ENCODE measurements at regions not wholly inside any gene's neighbourhood (a gene's known extent, or its start where the extent isn't known, plus 50 kb on each side); places are given as distances from the start of the nearest gene placed in this dataset.
A peak's percentile ranks its signal among the peaks of the same experiment; 100 is the strongest.
"Not testable (repeated sequence)": the region's sequence is repeated elsewhere in the genome, so short reads cannot be mapped to it uniquely, and the experiment has no call there.

DNA sequence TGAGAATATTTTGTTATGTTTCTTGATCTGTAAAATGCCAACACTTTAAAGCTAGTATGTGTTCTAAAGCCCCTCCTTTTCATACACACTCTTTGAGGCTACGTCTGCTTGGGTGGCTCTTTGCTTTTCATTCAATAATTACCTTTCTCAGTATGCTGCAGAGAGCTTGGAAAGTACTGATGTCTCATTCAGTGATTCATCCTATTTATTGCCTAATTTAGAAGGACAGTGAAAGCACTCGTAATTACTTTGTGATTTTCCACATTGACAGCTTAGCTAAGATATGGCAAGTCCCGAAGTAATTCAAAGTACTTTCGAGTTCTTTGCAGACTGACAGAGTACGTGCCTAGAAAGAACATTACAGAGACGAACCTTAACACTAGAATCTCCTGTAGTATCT, 57.2 kb downstream of the BMP15 start:
- no peaks in the 10 kb centered on the region for H3K36me3 ChIP-seq (ENCODE audit: control insufficient read depth, insufficient read depth, low read length)
- no peaks in the 10 kb centered on the region for H3K27me3 ChIP-seq (ENCODE audit: control insufficient read depth, insufficient read depth, low read length)
- no peak overlapping the region for H3K27ac ChIP-seq (ENCODE audit: low read depth, low read length)
- no peaks in the 10 kb centered on the region; the same call in 1 of the 2 replicates for H3K4me1 ChIP-seq (ENCODE audit: control insufficient read depth, insufficient read depth, low read length)
- no peak overlapping the region for H3K9ac ChIP-seq (ENCODE audit: low read length)
- H3K4me3 ChIP-seq (ENCODE audit: low read depth, low read length) = no peak overlapping the region
- 0 out of 2 replicates have a peak, but pooled peaks cover 2% of the 10 kb centered on the region for H3K9me3 ChIP-seq (ENCODE audit: control insufficient read depth, insufficient read depth, low read depth, low read length)

DNA sequence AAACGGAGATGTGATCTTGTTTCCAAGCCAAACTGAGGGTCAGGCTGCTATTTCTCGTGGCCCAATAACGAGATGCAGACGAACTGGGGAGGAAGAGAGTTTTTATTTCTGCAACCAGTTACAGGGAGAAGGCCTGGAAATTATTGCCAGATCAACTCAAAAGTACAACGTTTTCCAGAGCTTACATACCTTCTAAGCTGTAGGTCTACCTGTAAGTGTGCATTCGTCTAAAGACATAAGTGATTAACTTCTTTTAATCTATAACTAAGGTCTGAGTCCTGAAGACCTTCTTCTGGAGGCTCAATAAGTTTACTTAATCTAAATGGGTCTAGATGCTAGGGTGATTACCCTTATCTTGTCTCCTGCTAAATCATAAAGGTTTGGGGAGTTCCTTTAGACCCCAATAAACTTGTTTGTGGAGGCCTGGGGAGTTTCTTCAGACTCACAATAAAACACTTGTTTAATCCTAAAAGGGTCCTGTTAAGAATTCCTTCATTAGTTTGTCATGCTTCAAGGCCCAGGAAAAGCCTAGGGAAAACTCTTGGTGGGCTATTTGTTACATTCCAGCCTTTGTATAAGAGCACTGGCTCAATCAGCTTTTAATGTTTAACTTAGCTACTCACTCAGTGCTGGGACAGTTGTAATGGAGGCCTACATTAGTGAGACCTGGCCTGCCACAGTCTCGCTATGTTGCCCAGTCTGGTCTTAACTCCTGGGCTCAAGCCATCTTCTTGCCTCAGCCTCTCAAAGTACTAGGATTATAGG, 58.5 kb downstream of the BMP15 start:
- not testable (repeated sequence) for H3K27me3 ChIP-seq (ENCODE audit: control insufficient read depth, insufficient read depth, low read length); H3K9me3 ChIP-seq (ENCODE audit: control insufficient read depth, insufficient read depth, low read depth, low read length); H3K4me1 ChIP-seq (ENCODE audit: control insufficient read depth, insufficient read depth, low read length); H3K9ac ChIP-seq (ENCODE audit: low read length); H3K36me3 ChIP-seq (ENCODE audit: control insufficient read depth, insufficient read depth, low read length); H3K4me3 ChIP-seq (ENCODE audit: low read depth, low read length); H3K27ac ChIP-seq (ENCODE audit: low read depth, low read length)

DNA sequence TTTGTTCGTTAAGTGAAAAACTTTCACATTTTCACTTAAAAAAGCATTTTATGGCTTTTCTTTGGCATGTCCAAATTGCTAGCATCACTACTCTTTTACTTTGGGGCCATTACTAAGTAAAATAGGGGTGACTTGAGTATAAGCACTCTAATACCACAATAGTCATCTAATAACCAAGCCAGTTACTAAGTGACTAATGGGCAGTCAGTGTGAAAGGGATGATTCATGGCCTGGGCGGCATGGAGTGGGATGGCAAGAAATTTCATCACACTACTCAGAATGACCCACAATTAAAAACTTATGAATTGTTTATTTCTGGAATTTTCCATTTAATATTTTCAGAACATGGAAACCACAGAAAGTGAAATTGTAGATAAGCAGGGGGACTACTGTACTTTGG, 60.9 kb downstream of the BMP15 start:
- Histone ChIP-seq H3K9me3 (ENCODE audit: control insufficient read depth, insufficient read depth, low read depth, low read length) (0 out of 2 replicates have a peak, but pooled peaks cover 2% of the 10 kb centered on the region), H3K27me3 (ENCODE audit: control insufficient read depth, insufficient read depth, low read length) (no peaks in the 10 kb centered on the region)

DNA sequence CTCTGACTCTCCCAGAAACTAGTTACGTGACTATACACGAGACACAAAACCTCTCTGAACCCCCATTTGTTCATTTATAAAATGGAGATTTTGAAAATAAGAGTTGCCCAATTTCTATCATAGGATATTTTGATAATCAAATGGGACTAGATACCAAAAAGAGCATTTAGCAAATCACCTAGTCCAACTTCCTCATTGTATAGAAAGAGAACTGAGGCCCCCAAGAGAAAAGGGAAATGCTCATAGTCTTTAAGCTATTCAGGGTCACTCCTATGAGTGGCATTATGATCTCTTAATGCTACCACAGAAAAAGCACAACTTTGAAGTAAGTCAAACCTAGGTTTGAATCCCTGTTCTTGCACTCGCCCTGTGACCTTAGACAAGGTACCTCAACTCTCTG, 62.7 kb downstream of the BMP15 start:
- no peaks in the 10 kb centered on the region for H3K27me3 ChIP-seq (ENCODE audit: control insufficient read depth, insufficient read depth, low read length)
- H3K4me1 ChIP-seq (ENCODE audit: control insufficient read depth, insufficient read depth, low read length) = 0 out of 2 replicates have a peak, but pooled peaks cover 3% of the 10 kb centered on the region
- 0 out of 2 replicates have a peak, but pooled peaks cover 2% of the 10 kb centered on the region for H3K9me3 ChIP-seq (ENCODE audit: control insufficient read depth, insufficient read depth, low read depth, low read length)
- H3K4me3 ChIP-seq (ENCODE audit: low read depth, low read length) = no peak overlapping the region
- H3K27ac ChIP-seq (ENCODE audit: low read depth, low read length) = no peak overlapping the region
- no peaks in the 10 kb centered on the region for H3K36me3 ChIP-seq (ENCODE audit: control insufficient read depth, insufficient read depth, low read length)
- no peak overlapping the region for H3K9ac ChIP-seq (ENCODE audit: low read length)

More for the DNA sequence above, 60.9 kb downstream of the BMP15 start:
- H3K4me3 ChIP-seq (ENCODE audit: low read depth, low read length) = no peak overlapping the region
- H3K9ac ChIP-seq (ENCODE audit: low read length) = no peak overlapping the region
- H3K4me1 ChIP-seq (ENCODE audit: control insufficient read depth, insufficient read depth, low read length) = no peaks in the 10 kb centered on the region
- H3K27ac ChIP-seq (ENCODE audit: low read depth, low read length) = no peak overlapping the region
- no peaks in the 10 kb centered on the region for H3K36me3 ChIP-seq (ENCODE audit: control insufficient read depth, insufficient read depth, low read length)

DNA sequence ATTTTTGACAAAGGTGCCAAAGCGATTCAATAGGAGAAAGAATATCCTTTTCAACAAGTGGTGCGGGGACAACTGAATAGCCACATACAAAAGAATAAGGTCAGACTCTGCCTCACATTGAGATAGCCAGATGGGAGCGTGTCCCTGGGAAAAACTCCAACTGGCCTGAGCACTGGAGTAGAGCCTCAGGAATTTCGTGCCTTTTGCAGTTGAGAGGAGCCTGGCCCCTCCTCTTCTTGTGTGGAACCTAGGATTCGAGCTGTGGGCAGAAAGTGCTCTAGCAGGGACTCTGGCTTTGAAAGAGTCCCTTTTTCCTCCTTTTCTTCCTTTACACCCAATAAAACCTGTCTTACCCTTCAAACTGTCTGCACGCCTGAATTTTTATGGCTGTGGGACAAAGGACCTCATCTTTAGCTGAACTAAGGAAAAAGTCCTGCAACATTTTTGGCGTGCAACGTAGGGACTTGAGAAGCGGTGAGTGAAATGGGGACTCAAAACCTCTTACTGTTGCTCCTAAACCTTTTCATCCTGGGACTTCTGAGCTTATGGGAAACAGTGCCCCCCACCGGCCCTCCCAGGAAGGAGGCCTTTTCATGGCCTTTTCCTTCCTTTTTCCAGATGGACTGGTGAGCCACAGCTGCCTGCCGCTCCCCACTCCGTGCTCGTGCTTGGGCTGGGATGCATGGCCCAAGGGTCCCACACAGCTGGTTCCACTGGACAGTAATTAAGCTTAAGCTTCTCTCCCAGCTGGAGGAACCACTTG, 68.6 kb downstream of the BMP15 start:
- Histone ChIP-seq H3K9ac (ENCODE audit: low read length) (peak overlapping the region; percentile 33), H3K4me1 (ENCODE audit: control insufficient read depth, insufficient read depth, low read length) (peaks cover 17% of the 10 kb centered on the region), H3K9me3 (ENCODE audit: control insufficient read depth, insufficient read depth, low read depth, low read length) (no peaks in the 10 kb centered on the region), H3K27me3 (ENCODE audit: control insufficient read depth, insufficient read depth, low read length) (no peaks in the 10 kb centered on the region), H3K4me3 (ENCODE audit: low read depth, low read length) (no peak overlapping the region; the same call in 1 of the 2 replicates), H3K27ac (ENCODE audit: low read depth, low read length) (peak overlapping the region; percentile 20; the same call in 1 of the 2 replicates), H3K36me3 (ENCODE audit: control insufficient read depth, insufficient read depth, low read length) (no peaks in the 10 kb centered on the region)

DNA sequence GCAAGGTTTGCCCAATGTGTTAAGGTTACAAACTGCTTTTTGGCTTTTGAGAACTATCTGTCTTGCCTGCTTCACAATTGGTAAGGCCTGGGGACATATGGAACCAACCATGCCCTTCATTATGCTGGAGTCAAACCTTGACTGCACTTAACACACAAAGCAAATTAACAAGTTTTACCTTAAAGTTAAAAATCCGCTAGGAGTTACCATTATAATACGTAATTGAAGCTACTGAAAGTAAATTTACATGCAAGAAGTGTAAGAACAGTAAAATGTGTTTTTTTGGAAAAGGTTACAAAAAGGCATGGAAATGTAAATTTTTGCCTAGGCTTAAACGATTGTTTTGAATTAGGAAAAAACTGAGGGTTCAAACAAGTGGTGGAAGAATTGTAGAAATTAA, 69.7 kb downstream of the BMP15 start:
- no peaks in the 10 kb centered on the region for H3K9me3 ChIP-seq (ENCODE audit: control insufficient read depth, insufficient read depth, low read depth, low read length)
- no peak overlapping the region for H3K27ac ChIP-seq (ENCODE audit: low read depth, low read length)
- H3K4me1 ChIP-seq (ENCODE audit: control insufficient read depth, insufficient read depth, low read length) = peaks cover 17% of the 10 kb centered on the region
- no peak overlapping the region for H3K9ac ChIP-seq (ENCODE audit: low read length)
- no peaks in the 10 kb centered on the region for H3K27me3 ChIP-seq (ENCODE audit: control insufficient read depth, insufficient read depth, low read length)
- no peaks in the 10 kb centered on the region for H3K36me3 ChIP-seq (ENCODE audit: control insufficient read depth, insufficient read depth, low read length)
- no peak overlapping the region for H3K4me3 ChIP-seq (ENCODE audit: low read depth, low read length)

DNA sequence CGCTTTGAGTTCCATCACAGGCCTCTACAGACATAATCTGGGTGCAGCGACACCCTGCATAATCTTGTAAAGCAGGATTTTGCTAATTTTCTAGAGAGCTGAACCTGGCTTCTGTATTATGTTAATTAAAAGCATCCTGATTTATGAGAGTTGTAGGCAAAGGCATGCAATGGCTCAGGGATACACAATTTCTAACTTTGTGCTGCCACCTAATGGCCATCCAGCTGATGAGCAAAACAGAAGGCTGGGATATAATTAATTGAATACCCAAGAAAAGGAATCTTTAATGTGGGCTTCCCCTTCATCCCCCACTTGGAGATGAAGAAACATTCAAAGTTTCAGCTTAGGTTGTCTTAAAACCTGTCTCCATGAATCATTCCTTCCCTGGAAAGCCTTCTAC, 78.1 kb downstream of the BMP15 start:
- Histone ChIP-seq H3K9ac (ENCODE audit: low read length) (no peak overlapping the region), H3K4me1 (ENCODE audit: control insufficient read depth, insufficient read depth, low read length) (no peaks in the 10 kb centered on the region), H3K27ac (ENCODE audit: low read depth, low read length) (no peak overlapping the region), H3K4me3 (ENCODE audit: low read depth, low read length) (no peak overlapping the region), H3K36me3 (ENCODE audit: control insufficient read depth, insufficient read depth, low read length) (no peaks in the 10 kb centered on the region), H3K27me3 (ENCODE audit: control insufficient read depth, insufficient read depth, low read length) (no peaks in the 10 kb centered on the region), H3K9me3 (ENCODE audit: control insufficient read depth, insufficient read depth, low read depth, low read length) (no peaks in the 10 kb centered on the region)

DNA sequence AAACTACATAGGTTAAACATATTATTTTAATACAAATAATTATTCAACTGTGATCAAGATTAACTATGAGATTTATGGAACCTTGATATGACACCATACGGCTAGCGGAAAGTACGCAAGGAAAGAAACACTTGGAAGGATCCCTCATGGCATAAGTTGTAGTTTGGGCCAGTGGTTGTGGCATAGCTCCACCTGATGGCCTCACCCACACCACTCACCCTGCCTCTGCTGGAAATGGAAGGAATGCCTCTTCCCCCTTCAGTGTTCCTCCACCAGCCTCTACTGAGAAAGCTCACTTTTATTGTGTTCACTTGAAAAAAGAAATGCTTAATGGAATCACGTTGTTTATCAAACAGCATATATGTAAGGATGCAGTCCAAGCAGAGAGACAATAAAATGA, 86.4 kb downstream of the BMP15 start:
- Histone ChIP-seq H3K9ac (ENCODE audit: low read length) (no peak overlapping the region), H3K27me3 (ENCODE audit: control insufficient read depth, insufficient read depth, low read length) (no peaks in the 10 kb centered on the region), H3K4me3 (ENCODE audit: low read depth, low read length) (no peak overlapping the region), H3K9me3 (ENCODE audit: control insufficient read depth, insufficient read depth, low read depth, low read length) (no peaks in the 10 kb centered on the region), H3K27ac (ENCODE audit: low read depth, low read length) (no peak overlapping the region), H3K36me3 (ENCODE audit: control insufficient read depth, insufficient read depth, low read length) (no peaks in the 10 kb centered on the region), H3K4me1 (ENCODE audit: control insufficient read depth, insufficient read depth, low read length) (no peaks in the 10 kb centered on the region)

DNA sequence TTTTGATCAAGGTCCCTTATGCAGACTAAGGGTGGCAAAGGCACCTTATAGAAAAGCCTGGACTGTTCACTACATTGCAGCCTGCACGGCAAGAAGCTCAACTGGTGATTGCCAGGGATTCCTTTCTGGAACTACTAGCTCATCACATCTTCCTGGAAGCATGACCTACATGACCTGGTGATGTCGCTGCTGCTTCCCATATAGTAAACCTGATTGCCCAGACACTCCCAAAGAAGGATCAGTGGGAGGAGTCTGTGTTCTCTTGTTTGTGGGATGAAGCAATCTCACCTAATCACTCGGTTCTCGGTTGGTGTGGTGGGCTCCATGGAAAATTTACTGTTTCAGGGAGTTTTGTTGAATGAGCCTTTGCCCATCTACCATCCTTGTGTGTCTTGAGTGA, 89.8 kb downstream of the BMP15 start:
- not testable (repeated sequence) for H3K4me1 ChIP-seq (ENCODE audit: control insufficient read depth, insufficient read depth, low read length); H3K9ac ChIP-seq (ENCODE audit: low read length); H3K9me3 ChIP-seq (ENCODE audit: control insufficient read depth, insufficient read depth, low read depth, low read length); H3K4me3 ChIP-seq (ENCODE audit: low read depth, low read length); H3K27ac ChIP-seq (ENCODE audit: low read depth, low read length); H3K36me3 ChIP-seq (ENCODE audit: control insufficient read depth, insufficient read depth, low read length); H3K27me3 ChIP-seq (ENCODE audit: control insufficient read depth, insufficient read depth, low read length)

DNA sequence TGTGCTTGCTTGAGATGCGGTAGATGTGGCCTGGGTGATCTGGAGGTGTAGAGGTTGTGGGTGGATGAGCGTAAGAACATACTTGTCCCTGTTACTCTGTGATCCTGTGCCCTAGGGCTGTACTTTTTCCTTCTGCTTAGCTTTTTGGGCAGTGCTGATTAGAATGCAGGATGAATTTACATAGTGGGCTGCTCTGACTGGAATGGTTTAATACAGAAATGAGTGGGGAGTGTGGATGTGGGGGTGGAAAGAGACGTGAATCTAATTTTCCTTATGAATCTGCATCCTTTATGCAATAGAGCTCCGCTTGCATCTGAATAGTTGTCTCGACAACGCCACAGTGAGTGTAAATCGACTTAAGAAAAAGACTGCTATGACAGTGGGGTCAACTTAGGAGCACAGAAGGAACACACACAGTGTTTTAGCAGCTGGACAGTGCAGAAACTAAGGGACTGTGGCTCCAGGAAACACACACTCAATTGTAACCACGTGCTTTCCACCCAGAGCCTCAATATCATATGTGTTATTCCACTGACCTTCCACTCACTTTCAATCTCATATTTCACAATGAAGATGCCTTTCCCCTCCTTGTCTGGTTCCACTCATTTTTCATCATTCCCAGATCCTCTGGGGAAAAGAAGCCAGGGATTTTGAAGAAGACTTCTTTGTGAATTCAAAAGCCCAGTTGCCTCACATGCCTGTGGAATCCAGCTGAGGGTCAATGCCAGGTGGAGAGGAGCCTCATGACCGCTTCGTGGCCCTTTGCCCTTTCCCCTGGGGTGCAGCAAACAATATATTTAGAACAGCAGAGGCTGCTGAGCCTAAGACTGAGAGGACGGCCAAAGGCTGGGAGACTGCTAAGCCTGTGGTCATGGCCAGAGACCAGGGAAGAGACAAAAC, 91.4 kb downstream of the BMP15 start:
- not testable (repeated sequence) for H3K9me3 ChIP-seq (ENCODE audit: control insufficient read depth, insufficient read depth, low read depth, low read length); H3K4me3 ChIP-seq (ENCODE audit: low read depth, low read length); H3K4me1 ChIP-seq (ENCODE audit: control insufficient read depth, insufficient read depth, low read length); H3K27me3 ChIP-seq (ENCODE audit: control insufficient read depth, insufficient read depth, low read length); H3K36me3 ChIP-seq (ENCODE audit: control insufficient read depth, insufficient read depth, low read length); H3K9ac ChIP-seq (ENCODE audit: low read length); H3K27ac ChIP-seq (ENCODE audit: low read depth, low read length)

All from HUES6 (cell line).